Activated naive CD4-positive, alpha-beta T cell treated with anti-CD3 and anti-CD28 coated beads for 36 hours (primary cell): ENCODE measurements at regions not wholly inside any gene's neighbourhood (a gene's known extent, or its start where the extent isn't known, plus 50 kb on each side); places are given as distances from the start of the nearest gene placed in this dataset.

ENCODE experiments used
- CTCF ChIA-PET: fragments of 350-600 bp; sonication (Branson Sonifier 250); formaldehyde crosslinking; loops from one replicate; lab custom pipeline; 2021; ENCODE audit warnings: antibody characterized with exemption; lab: Charles Lee
- DNase-seq: peaks from one replicate; pipeline ENCODE4 v3.0.0-alpha.2; 2020
- H3K27ac Mint-ChIP-seq: one replicate; pipeline ENCODE4 v1.8.0; 2021; ENCODE audit warnings: mild to moderate bottlenecking, mixed read lengths
- H3K27me3 Mint-ChIP-seq: one replicate; pipeline ENCODE4 v1.8.0; 2021; ENCODE audit warnings: low read depth, mixed read lengths
- H3K36me3 Mint-ChIP-seq: one replicate; pipeline ENCODE4 v1.8.0; 2021; ENCODE audit warnings: low read depth, mixed read lengths
- H3K4me1 Mint-ChIP-seq: one replicate; pipeline ENCODE4 v1.8.0; 2021; ENCODE audit warnings: low read depth, mixed read lengths
- H3K4me3 Mint-ChIP-seq: one replicate; pipeline ENCODE4 v1.8.0; 2021; ENCODE audit warnings: mild to moderate bottlenecking, moderate library complexity, mixed read lengths
- H3K9me3 Mint-ChIP-seq: one replicate; pipeline ENCODE4 v1.8.0; 2021; ENCODE audit warnings: mixed read lengths
- intact Hi-C: fragments of 100-400 bp; cut with micrococcal nuclease; formaldehyde crosslinking; loops from one replicate; pipeline ENCODE4 v1.15.1; 2023

DNA sequence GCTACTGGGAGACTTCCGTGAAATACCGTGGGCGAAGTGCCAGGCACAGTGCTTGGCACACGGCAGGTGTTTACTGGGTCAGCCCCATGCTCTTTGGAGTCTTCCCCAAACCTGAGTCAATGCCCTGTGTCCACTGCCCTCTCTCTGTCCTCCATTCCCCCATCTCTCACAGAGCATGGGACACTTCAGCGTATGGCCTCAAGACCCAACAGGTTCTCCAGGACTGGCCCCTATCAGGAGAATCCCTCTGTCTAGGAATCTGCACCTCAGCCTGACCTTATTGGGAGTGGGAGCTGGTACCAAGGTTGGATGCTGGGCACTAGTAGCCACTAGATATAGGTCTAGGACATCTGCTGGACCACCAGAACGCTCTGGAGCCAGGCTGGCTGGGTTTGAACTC is 67.2 kb upstream of the LMO1 start:
- no peak for DNase-seq
- no peaks in the 10 kb centered on the region for H3K9me3 Mint-ChIP-seq
- CTCF ChIA-PET = no interaction called here
- H3K4me3 Mint-ChIP-seq = no peak overlapping the region
- no peaks in the 10 kb centered on the region for H3K4me1 Mint-ChIP-seq
- intact Hi-C loops = no loop called here
- H3K27ac Mint-ChIP-seq = no peak overlapping the region
- peaks cover 16% of the 10 kb centered on the region for H3K27me3 Mint-ChIP-seq
- no peaks in the 10 kb centered on the region for H3K36me3 Mint-ChIP-seq

DNA sequence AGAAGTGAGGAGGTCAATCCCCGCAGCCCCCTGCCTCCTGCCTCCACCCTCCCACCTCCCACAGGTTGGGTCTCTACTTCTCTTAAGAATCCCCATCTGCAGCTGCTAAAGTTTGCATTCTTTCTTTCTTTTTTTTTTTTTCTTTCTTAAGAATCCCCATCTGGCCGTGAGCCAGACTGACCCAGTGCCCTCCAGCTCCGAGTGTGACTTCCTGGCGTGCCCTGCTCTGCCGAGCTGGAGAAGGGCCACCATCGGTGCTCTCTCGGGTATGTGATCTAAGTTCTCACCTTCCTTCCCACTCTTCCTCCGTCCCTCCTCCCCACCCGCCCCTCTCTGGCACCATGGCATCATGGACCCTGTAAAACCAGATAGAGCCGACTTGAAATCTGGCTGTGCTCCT is 66.7 kb upstream of the LMO1 start:
- peaks cover 16% of the 10 kb centered on the region for H3K27me3 Mint-ChIP-seq
- no peaks in the 10 kb centered on the region for H3K9me3 Mint-ChIP-seq
- DNase-seq = no peak
- no peaks in the 10 kb centered on the region for H3K4me1 Mint-ChIP-seq
- CTCF ChIA-PET = interaction anchor here (0.6 to 1.4 kb wide), 3 partner anchors 10 to 257 kb away, joined by 3 to 4 read pairs (median 4); no protein-coding TSS in a partner anchor
- no peak overlapping the region for H3K4me3 Mint-ChIP-seq
- H3K27ac Mint-ChIP-seq = no peak overlapping the region
- intact Hi-C loops = no loop called here
- no peaks in the 10 kb centered on the region for H3K36me3 Mint-ChIP-seq

DNA sequence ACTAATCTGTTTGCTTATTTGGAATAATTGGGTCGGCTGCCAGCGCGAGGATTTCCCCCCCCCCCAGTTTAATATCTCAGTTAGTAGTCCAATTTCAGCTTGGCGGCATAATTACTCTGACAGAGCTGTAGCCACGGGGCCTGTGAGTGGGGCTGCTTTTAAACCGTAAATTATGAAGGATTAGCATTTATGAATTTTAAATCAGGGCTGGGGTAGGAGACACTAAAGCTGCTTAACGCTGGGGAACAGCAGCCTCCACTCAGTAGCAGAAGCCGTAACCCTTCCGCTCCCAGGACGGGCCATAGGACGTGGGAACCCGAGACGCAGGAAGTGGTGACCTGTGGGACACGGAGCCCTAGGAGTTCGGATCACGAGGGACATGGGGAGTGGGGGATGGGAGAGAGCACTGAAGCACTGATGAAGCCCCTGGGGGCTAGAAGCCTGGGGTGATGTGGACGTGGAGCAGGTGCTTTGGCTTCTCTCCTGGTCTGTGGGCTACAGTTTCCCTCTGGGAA is 66.2 kb upstream of the LMO1 start:
- no peak for DNase-seq
- no peak overlapping the region for H3K27ac Mint-ChIP-seq
- CTCF ChIA-PET = interaction anchor here (0.6 to 1.4 kb wide), 3 partner anchors 10 to 258 kb away, joined by 3 to 4 read pairs (median 4); no protein-coding TSS in a partner anchor
- H3K9me3 Mint-ChIP-seq = no peaks in the 10 kb centered on the region
- no peaks in the 10 kb centered on the region for H3K36me3 Mint-ChIP-seq
- H3K27me3 Mint-ChIP-seq = peaks cover 16% of the 10 kb centered on the region
- no peak overlapping the region for H3K4me3 Mint-ChIP-seq
- intact Hi-C loops = loop anchor here (1.0 to 5.0 kb wide), 4 partner anchors 103 to 807 kb away; partner anchors contain the start of genes EIF3F, RPL27A and TRIM66
- H3K4me1 Mint-ChIP-seq = no peaks in the 10 kb centered on the region

DNA sequence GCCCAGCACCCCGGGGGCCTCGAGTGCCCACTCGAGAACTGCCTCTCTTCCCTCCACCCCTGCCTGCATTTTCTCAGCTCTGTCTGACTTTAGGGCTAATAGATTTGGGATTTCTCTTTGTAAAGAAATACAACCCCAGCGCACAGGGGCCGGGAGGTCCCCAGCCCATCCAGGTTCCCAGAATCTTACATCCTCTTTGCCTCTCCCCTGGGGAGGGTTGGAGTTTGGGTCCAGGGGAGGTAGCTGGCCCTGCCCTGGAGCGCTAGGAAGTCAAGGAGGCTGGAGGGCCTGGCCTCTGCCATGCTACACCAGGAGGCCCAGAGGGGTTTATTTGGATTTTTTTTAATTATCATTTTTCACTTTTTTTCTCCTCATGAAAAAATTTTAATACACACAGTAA is 65.7 kb upstream of the LMO1 start:
- no peak for DNase-seq
- Mint-ChIP-seq H3K4me1 (no peaks in the 10 kb centered on the region), H3K27ac (no peak overlapping the region), H3K27me3 (peaks cover 16% of the 10 kb centered on the region), H3K4me3 (no peak overlapping the region), H3K9me3 (no peaks in the 10 kb centered on the region), H3K36me3 (no peaks in the 10 kb centered on the region)
- CTCF ChIA-PET = interaction anchor here (0.8 to 1.4 kb wide), 2 partner anchors 9 to 12 kb away, joined by 4 read pairs; no protein-coding TSS in a partner anchor
- intact Hi-C loops = loop anchor here (1.0 to 5.0 kb wide), 4 partner anchors 102 to 808 kb away; partner anchors contain the start of genes EIF3F, RPL27A and TRIM66

DNA sequence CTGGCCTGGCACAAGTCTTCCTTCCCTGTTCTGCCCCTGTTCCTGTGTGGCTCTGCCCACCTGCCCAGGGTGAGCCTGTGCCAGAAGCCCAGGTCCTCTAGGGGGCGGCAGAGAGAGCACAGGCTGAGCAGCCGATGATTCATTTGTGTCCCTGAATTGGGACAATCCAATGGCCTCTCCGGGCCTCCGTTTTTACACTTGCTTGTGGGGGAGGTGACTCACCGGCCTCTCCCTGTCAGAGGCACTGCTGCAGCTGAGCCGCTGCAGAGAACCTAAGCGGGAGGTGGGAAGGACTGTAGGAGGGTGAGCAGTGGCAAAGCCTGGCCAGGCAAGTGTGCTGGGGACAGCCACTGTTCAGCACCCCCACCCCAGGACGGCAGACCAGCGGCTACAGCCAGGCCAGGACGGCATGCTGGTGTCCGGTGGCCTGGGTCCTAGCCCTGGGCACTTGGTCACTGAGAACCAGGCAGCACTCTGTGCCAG is 65.2 kb upstream of the LMO1 start:
- H3K36me3 Mint-ChIP-seq = no peaks in the 10 kb centered on the region
- CTCF ChIA-PET = interaction anchor here (0.8 to 1.4 kb wide), 2 partner anchors 9 to 12 kb away, joined by 4 read pairs; no protein-coding TSS in a partner anchor

DNA sequence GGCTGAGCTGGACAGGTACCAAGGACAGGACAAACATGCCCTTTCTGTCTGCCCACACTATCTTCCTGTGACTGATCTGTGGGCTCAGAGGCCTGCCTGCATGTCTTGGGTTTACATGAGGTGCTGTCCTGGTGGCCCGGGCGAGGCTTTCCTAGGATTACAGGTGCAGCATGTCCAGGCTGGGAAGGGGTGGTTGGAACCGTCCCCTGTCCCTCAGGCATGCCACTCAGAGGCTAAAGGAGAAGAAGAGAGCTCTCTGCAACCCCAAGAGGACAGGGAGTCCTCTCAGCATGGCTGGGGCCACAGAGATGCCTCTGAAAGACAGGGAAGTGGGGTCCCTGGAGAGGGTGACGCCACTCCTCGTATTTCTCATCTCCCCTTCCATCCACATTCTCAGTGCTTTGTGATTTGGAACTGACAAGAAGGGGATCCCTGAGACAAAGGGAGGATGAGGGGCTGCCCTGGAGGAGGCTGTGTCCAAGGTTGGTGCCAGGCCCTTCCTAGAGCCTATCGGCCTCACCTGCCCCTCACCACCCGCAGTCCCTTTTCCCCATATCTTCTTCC is 64.6 kb upstream of the LMO1 start:
- Mint-ChIP-seq H3K36me3 (no peaks in the 10 kb centered on the region), H3K9me3 (no peaks in the 10 kb centered on the region), H3K27me3 (peaks cover 16% of the 10 kb centered on the region), H3K4me3 (no peak overlapping the region), H3K27ac (no peak overlapping the region), H3K4me1 (no peaks in the 10 kb centered on the region)
- no peak for DNase-seq
- intact Hi-C loops = loop anchor here (1.0 to 5.0 kb wide), 4 partner anchors 101 to 809 kb away; partner anchors contain the start of genes RPL27A and TRIM66
- CTCF ChIA-PET = no interaction called here

More for the DNA sequence above, 65.2 kb upstream of the LMO1 start:
- Mint-ChIP-seq H3K27me3 (peaks cover 16% of the 10 kb centered on the region), H3K4me1 (no peaks in the 10 kb centered on the region), H3K4me3 (no peak overlapping the region), H3K27ac (no peak overlapping the region), H3K9me3 (no peaks in the 10 kb centered on the region)
- peak; percentile 92 for DNase-seq
- intact Hi-C loops = loop anchor here (1.0 to 5.0 kb wide), 5 partner anchors 102 to 808 kb away; partner anchors contain the start of genes EIF3F, RPL27A and TRIM66

DNA sequence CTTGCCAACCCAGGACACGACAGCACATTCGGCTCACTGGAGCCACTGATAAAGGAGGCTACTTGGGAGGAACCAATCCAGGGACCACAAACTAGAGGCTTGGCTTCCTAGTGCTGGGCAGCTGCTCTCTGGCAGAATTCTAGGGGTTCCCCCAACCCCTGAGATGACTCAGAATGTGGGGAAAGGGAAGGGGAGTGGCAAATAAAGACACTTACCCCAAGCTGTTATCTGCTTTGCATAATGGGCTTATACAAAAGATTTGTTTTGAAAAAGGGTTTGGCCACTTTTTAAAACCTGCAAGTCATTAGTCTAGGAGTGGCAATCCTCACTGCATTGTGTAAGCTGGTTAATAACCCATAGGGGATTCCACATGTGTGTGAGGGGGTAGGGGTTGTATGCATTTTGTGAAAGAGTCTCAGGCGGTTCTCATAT is 64.1 kb upstream of the LMO1 start:
- DNase-seq = peak; percentile 11
- Mint-ChIP-seq H3K9me3 (no peaks in the 10 kb centered on the region), H3K4me1 (no peaks in the 10 kb centered on the region), H3K27ac (no peak overlapping the region), H3K27me3 (peaks cover 16% of the 10 kb centered on the region), H3K4me3 (no peak overlapping the region), H3K36me3 (no peaks in the 10 kb centered on the region)
- CTCF ChIA-PET = no interaction called here
- intact Hi-C loops = loop anchor here (1.0 to 5.0 kb wide), 4 partner anchors 100 to 810 kb away; partner anchors contain the start of genes RPL27A and TRIM66

DNA sequence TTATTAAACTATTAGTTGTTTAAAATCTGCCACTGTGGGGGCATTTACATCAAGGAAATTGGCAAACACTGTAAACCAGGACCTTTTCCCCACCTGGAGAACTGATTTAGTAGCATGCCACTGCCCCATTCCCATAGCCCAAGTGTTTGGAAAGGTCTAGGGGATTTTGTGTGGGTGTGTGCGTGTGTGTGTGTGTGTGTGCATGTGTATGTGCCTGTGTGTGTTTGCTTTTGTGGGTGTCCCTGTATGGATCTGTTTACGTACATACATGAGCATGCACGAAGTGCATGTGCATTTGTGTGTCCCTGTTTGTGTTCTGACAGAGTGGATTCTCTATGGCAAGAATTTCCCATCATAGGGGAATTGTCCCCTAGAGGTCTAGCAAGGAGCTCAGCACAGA is 62.7 kb upstream of the LMO1 start:
- Mint-ChIP-seq H3K27ac (no peak overlapping the region), H3K4me1 (no peaks in the 10 kb centered on the region), H3K27me3 (peaks cover 12% of the 10 kb centered on the region), H3K4me3 (no peak overlapping the region), H3K9me3 (no peaks in the 10 kb centered on the region), H3K36me3 (no peaks in the 10 kb centered on the region)
- no peak for DNase-seq
- CTCF ChIA-PET = no interaction called here
- intact Hi-C loops = loop anchor here (5.0 kb wide), 2 partner anchors 99 to 811 kb away; no protein-coding TSS in a partner anchor

DNA sequence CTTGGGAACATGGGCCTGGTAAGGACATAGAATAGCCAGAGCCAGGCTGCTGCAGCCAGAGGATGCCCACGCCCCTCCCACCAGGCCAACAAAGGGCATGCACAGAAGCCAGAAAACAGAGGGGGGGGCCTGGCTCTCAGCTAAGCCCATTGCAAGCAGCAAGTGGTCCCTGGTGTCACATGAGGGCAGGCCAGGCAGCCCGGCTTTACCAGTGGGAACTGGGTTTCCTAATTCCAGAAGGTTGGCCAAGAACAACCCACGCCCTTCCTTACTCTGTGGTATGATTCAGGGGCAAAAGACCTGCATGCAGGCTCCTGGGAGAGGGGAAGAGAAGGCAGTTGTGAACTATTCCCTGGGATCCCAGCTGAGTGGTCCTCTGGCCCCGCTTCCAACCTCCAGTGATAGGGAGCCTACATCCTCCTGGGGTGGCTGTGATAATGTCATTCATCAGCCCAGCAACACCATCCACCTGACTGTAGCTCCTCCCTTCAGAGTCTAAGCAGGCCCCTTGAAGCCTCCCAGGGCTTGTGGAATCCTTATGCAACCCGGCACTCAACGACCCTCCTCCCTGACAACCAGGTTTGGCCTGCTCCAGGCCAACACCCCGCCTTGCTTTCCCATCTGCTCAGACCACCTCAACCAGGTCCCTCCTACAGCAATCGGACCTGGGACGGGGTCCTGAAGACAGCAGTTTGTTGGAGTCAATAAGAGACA is 62.1 kb upstream of the LMO1 start:
- CTCF ChIA-PET = interaction anchor here (0.6 kb wide), 1 partner anchor 633 kb away, joined by 4 read pairs; no protein-coding TSS in a partner anchor
- intact Hi-C loops = loop anchor here (5.0 kb wide), 2 partner anchors 98 to 812 kb away; no protein-coding TSS in a partner anchor
- no peaks in the 10 kb centered on the region for H3K4me1 Mint-ChIP-seq
- DNase-seq = no peak
- H3K27ac Mint-ChIP-seq = no peak overlapping the region
- H3K27me3 Mint-ChIP-seq = peaks cover 6% of the 10 kb centered on the region
- H3K4me3 Mint-ChIP-seq = no peak overlapping the region
- no peaks in the 10 kb centered on the region for H3K9me3 Mint-ChIP-seq
- no peaks in the 10 kb centered on the region for H3K36me3 Mint-ChIP-seq

DNA sequence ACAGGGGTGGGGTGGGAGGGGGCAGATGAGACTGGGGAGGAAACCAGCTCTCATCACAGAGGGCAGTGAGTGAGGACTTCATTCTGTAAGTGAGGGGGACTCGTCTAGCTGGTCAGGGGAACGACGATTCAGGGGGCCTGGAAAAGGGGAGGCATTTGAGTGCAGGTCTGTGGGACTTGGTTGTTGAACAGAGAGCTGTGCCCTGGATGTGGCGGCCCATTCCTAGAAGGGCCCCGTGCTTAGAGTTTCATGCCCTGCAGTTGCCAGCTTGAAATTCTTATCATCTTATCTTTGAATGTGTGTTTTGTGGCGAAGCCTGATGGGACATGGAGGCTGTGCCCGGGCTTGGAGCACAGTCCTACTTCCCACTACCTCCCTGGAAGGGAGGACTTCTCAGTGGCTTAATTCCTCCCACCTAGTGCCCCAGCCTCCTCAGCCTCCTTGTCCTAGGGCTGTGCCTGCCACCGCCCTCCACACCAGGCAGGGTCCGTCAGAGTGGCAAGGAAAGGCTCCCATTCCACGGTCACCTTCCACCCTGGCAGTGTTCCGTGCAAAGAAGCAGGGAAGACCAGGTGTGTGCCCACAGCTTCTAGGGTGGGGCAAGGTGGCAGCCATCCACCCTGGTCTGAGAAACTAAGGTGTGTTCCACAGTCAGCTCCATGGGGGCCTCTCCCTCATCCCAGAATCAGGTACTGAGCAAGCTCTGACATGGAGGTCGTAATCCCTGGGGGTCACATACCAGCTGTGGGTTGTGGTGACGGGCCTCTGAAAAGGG is 59.7 kb upstream of the LMO1 start:
- intact Hi-C loops = no loop called here
- H3K27ac Mint-ChIP-seq = no peak overlapping the region
- no peaks in the 10 kb centered on the region for H3K36me3 Mint-ChIP-seq
- DNase-seq = no peak
- H3K9me3 Mint-ChIP-seq = no peaks in the 10 kb centered on the region
- CTCF ChIA-PET = interaction anchor here (0.6 kb wide), 1 partner anchor 50 kb away, joined by 3 read pairs; no protein-coding TSS in a partner anchor
- H3K4me1 Mint-ChIP-seq = no peaks in the 10 kb centered on the region
- no peak overlapping the region for H3K4me3 Mint-ChIP-seq
- peaks cover 6% of the 10 kb centered on the region for H3K27me3 Mint-ChIP-seq

DNA sequence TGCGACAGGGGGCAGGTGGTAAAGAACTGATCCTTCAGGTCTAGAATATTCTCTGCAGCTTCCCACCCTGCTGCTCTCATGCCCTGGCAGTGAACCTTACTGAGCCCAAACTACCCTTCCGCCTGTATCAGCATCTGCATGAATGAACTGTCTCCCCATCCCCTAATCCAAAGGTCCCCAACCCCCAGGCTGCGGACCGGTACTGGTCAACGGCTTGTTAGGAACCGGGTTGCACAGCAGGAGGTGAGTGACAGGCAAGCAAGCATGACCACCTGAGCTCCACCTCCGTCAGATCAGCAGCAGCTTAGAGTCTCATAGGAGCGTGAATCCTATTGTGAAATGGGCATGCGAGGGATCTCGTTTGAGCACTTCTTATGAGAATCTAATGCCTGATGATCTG is 58.2 kb upstream of the LMO1 start:
- CTCF ChIA-PET = no interaction called here
- H3K36me3 Mint-ChIP-seq = no peaks in the 10 kb centered on the region
- no peak overlapping the region for H3K27ac Mint-ChIP-seq
- H3K9me3 Mint-ChIP-seq = no peaks in the 10 kb centered on the region
- peaks cover 9% of the 10 kb centered on the region for H3K27me3 Mint-ChIP-seq
- no peak overlapping the region for H3K4me3 Mint-ChIP-seq
- intact Hi-C loops = no loop called here
- no peak for DNase-seq
- no peaks in the 10 kb centered on the region for H3K4me1 Mint-ChIP-seq
